Panc1 (cell line): ENCODE measurements at regions not wholly inside any gene's neighbourhood (a gene's known extent, or its start where the extent isn't known, plus 50 kb on each side); places are given as distances from the start of the nearest gene placed in this dataset.
"Not testable (repeated sequence)": the region's sequence is repeated elsewhere in the genome, so short reads cannot be mapped to it uniquely, and the experiment has no call there.

Source experiments
- POLR2AphosphoS5 ChIP-seq: IDR thresholded peaks from 2 replicates; pipeline ENCODE4 v1.6.1; 2012; ENCODE audit warnings: mild to moderate bottlenecking, low read depth, low read length, moderate library complexity
- TF ChIP-seq, protein P1 (sequence below): fragments of 450-650 bp; IDR thresholded peaks from 2 replicates; pipeline ENCODE4 v1.5.1; 2017; ENCODE audit warnings: mild to moderate bottlenecking

DNA sequence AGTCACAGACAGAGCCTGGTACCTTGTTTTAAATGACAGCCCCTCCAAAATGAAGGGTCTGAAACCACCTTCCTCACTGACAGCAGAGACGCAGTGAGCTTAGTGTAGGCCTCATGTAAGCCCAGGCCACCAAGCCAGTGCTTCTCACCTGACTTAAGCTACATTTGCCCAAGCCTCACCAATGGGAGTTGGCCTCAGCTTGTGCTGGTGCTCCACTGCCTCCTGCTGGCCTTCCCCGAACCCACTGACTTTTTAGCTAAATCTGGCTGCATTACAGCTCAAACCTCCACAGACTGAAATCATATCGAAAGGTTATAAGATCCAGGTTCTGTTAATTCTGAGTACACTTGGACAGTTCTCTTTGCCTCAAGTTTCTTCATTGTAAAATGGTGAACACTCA, 2361.8 kb downstream of the EPHA3 start:
- TF ChIP-seq POLR2AphosphoS5 = not testable (repeated sequence)
- TF ChIP-seq, protein P1, sequence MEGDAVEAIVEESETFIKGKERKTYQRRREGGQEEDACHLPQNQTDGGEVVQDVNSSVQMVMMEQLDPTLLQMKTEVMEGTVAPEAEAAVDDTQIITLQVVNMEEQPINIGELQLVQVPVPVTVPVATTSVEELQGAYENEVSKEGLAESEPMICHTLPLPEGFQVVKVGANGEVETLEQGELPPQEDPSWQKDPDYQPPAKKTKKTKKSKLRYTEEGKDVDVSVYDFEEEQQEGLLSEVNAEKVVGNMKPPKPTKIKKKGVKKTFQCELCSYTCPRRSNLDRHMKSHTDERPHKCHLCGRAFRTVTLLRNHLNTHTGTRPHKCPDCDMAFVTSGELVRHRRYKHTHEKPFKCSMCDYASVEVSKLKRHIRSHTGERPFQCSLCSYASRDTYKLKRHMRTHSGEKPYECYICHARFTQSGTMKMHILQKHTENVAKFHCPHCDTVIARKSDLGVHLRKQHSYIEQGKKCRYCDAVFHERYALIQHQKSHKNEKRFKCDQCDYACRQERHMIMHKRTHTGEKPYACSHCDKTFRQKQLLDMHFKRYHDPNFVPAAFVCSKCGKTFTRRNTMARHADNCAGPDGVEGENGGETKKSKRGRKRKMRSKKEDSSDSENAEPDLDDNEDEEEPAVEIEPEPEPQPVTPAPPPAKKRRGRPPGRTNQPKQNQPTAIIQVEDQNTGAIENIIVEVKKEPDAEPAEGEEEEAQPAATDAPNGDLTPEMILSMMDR = not testable (repeated sequence)
